ENCODE measurements at regions not wholly inside any gene's neighbourhood (a gene's known extent, or its start where the extent isn't known, plus 50 kb on each side); places are given as distances from the start of the nearest gene placed in this dataset.

- no peak for TF ChIP-seq EZH2phosphoT487 (IDR thresholded peaks at IDR 0.05; ENCODE audit: insufficient read depth, low read depth)
- TF ChIP-seq EZH2 (IDR thresholded peaks at IDR 0.05; ENCODE audit: insufficient read depth, poor library complexity, severe bottlenecking): no peak
Observed at GRCh38 chr10:109411917-109412316, 511.4 kb downstream of the XPNPEP1 start.

Measured in GM23248 (cell line).